MCF 10A (cell line): ENCODE measurements at regions not wholly inside any gene's neighbourhood (a gene's known extent, or its start where the extent isn't known, plus 50 kb on each side); places are given as distances from the start of the nearest gene placed in this dataset.

ENCODE experiments used
- BruUV-seq: library from RNA; stranded (reverse); fragments of 400-500 nt; replicated peaks from 2 replicates; lab custom pipeline; 2021; lab: Mats Ljungman, UMichigan
- CTCF ChIA-PET: fragments of 300-600 bp; sonication (Branson Sonifier 250); formaldehyde crosslinking; extraction: SDS; loops from one replicate; lab custom pipeline; 2021; ENCODE audit warnings: antibody characterized with exemption, inconsistent platforms; lab: Yijun Ruan, JAX
- POLR2A ChIA-PET: fragments of 300-600, 350-650 bp; sonication (Branson Sonifier 250); formaldehyde crosslinking; extraction: SDS; loops from one replicate; lab custom pipeline; 2020; ENCODE audit warnings: antibody characterized with exemption, inconsistent platforms; lab: Yijun Ruan, JAX
- DNase-seq: peaks from one replicate; pipeline ENCODE4 v3.0.0-alpha.2; 2018; ENCODE audit not compliant: unreplicated experiment
- H3K27ac Mint-ChIP-seq: one replicate; pipeline ENCODE4 v1.8.0; 2022; ENCODE audit warnings: mild to moderate bottlenecking, low read depth, mixed read lengths; ENCODE audit not compliant: unreplicated experiment
- H3K27me3 Mint-ChIP-seq: one replicate; pipeline ENCODE4 v1.8.0; 2022; ENCODE audit warnings: mixed read lengths; ENCODE audit not compliant: insufficient read depth, unreplicated experiment
- H3K36me3 Mint-ChIP-seq: one replicate; pipeline ENCODE4 v1.8.0; 2022; ENCODE audit warnings: mild to moderate bottlenecking, moderate library complexity, mixed read lengths; ENCODE audit not compliant: insufficient read depth, unreplicated experiment
- H3K4me1 Mint-ChIP-seq: one replicate; pipeline ENCODE4 v1.8.0; 2022; ENCODE audit warnings: mixed read lengths; ENCODE audit not compliant: insufficient read depth, unreplicated experiment
- H3K4me3 Mint-ChIP-seq: one replicate; pipeline ENCODE4 v1.8.0; 2022; ENCODE audit warnings: mild to moderate bottlenecking, moderate library complexity, mixed read lengths; ENCODE audit not compliant: unreplicated experiment
- H3K9me3 Mint-ChIP-seq: one replicate; pipeline ENCODE4 v1.8.0; 2022; ENCODE audit warnings: mixed read lengths; ENCODE audit not compliant: unreplicated experiment
- CTCF ChIP-seq: fragments of 200-600 bp; IDR thresholded peaks from one replicate; pipeline ENCODE4 v1.8.0; 2022; ENCODE audit warnings: antibody characterized with exemption, mild to moderate bottlenecking; ENCODE audit not compliant: unreplicated experiment
- intact Hi-C: fragments of 100-400 bp; cut with micrococcal nuclease; formaldehyde crosslinking; loops from 2 replicates; pipeline ENCODE4 v1.14.1; 2022

- Mint-ChIP-seq H3K36me3 (no peaks in the 10 kb centered on the region), H3K27me3 (no peaks in the 10 kb centered on the region), H3K27ac (no peak overlapping the region), H3K4me3 (no peak overlapping the region), H3K9me3 (no peaks in the 10 kb centered on the region), H3K4me1 (peaks cover 6% of the 10 kb centered on the region)
- TF ChIP-seq CTCF = no peak
- ChIA-PET CTCF (no interaction called here), POLR2A (interaction anchor here (0.6 kb wide), 1 partner anchor 894 kb away, joined by 4 read pairs; no protein-coding TSS in a partner anchor)
- no TSS peak for BruUV-seq
- no peak for DNase-seq
- intact Hi-C loops = loop anchor here (5.0 kb wide), 2 partner anchors 147 to 213 kb away; no protein-coding TSS in a partner anchor
Measured at GRCh38 chr18:68409576-68409975, 305.3 kb downstream of the TMX3 start.

- no peak for TF ChIP-seq CTCF
- Mint-ChIP-seq H3K4me3 (no peak overlapping the region), H3K27ac (no peak overlapping the region), H3K4me1 (peaks cover 6% of the 10 kb centered on the region), H3K27me3 (no peaks in the 10 kb centered on the region), H3K9me3 (no peaks in the 10 kb centered on the region), H3K36me3 (no peaks in the 10 kb centered on the region)
- ChIA-PET POLR2A (no interaction called here), CTCF (interaction anchor here (0.6 to 1.6 kb wide), 4 partner anchors 10 to 108 kb away, joined by 3 to 5 read pairs (median 3); no protein-coding TSS in a partner anchor)
- BruUV-seq = no TSS peak
- intact Hi-C loops = loop anchor here (5.0 kb wide), 2 partner anchors 144 to 216 kb away; no protein-coding TSS in a partner anchor
- DNase-seq = no peak
Measured at GRCh38 chr18:68406761-68407160, 308.1 kb downstream of the TMX3 start.

GRCh38 chr18:68402784-68403183, 312.1 kb downstream of the TMX3 start:
- H3K27me3 Mint-ChIP-seq = no peaks in the 10 kb centered on the region
- intact Hi-C loops = no loop called here
- TF ChIP-seq CTCF = no peak
- H3K27ac Mint-ChIP-seq = no peak overlapping the region
- H3K9me3 Mint-ChIP-seq = peaks cover 6% of the 10 kb centered on the region
- no peak overlapping the region for H3K4me3 Mint-ChIP-seq
- POLR2A ChIA-PET = no interaction called here
- DNase-seq = no peak
- H3K4me1 Mint-ChIP-seq = peaks cover 10% of the 10 kb centered on the region
- CTCF ChIA-PET = no interaction called here
- no TSS peak for BruUV-seq
- no peaks in the 10 kb centered on the region for H3K36me3 Mint-ChIP-seq

GRCh38 chr18:68400889-68401288, 314.0 kb downstream of the TMX3 start:
- TF ChIP-seq CTCF = no peak
- BruUV-seq = no TSS peak
- Mint-ChIP-seq H3K36me3 (no peaks in the 10 kb centered on the region), H3K4me3 (no peak overlapping the region), H3K4me1 (peaks cover 11% of the 10 kb centered on the region), H3K27ac (no peak overlapping the region), H3K9me3 (peaks cover 9% of the 10 kb centered on the region), H3K27me3 (no peaks in the 10 kb centered on the region)
- intact Hi-C loops = loop anchor here (2.0 kb wide), 1 partner anchor 70 kb away; no protein-coding TSS in a partner anchor
- no peak for DNase-seq
- ChIA-PET POLR2A (no interaction called here), CTCF (interaction anchor here (0.7 kb wide), 1 partner anchor 169 kb away, joined by 3 read pairs; no protein-coding TSS in a partner anchor)
